MCF 10A (cell line): ENCODE measurements at regions not wholly inside any gene's neighbourhood (a gene's known extent, or its start where the extent isn't known, plus 50 kb on each side); places are given as distances from the start of the nearest gene placed in this dataset.

Source experiments
- BruUV-seq: library from RNA; stranded (reverse); fragments of 400-500 nt; replicated peaks from 2 replicates; lab custom pipeline; 2021; lab: Mats Ljungman, UMichigan
- CTCF ChIA-PET: fragments of 300-600 bp; sonication (Branson Sonifier 250); formaldehyde crosslinking; extraction: SDS; loops from one replicate; lab custom pipeline; 2021; ENCODE audit warnings: antibody characterized with exemption, inconsistent platforms; lab: Yijun Ruan, JAX
- POLR2A ChIA-PET: fragments of 300-600, 350-650 bp; sonication (Branson Sonifier 250); formaldehyde crosslinking; extraction: SDS; loops from one replicate; lab custom pipeline; 2020; ENCODE audit warnings: antibody characterized with exemption, inconsistent platforms; lab: Yijun Ruan, JAX
- DNase-seq: peaks from one replicate; pipeline ENCODE4 v3.0.0-alpha.2; 2018; ENCODE audit not compliant: unreplicated experiment
- H3K27ac Mint-ChIP-seq: one replicate; pipeline ENCODE4 v1.8.0; 2022; ENCODE audit warnings: mild to moderate bottlenecking, low read depth, mixed read lengths; ENCODE audit not compliant: unreplicated experiment
- H3K27me3 Mint-ChIP-seq: one replicate; pipeline ENCODE4 v1.8.0; 2022; ENCODE audit warnings: mixed read lengths; ENCODE audit not compliant: insufficient read depth, unreplicated experiment
- H3K36me3 Mint-ChIP-seq: one replicate; pipeline ENCODE4 v1.8.0; 2022; ENCODE audit warnings: mild to moderate bottlenecking, moderate library complexity, mixed read lengths; ENCODE audit not compliant: insufficient read depth, unreplicated experiment
- H3K4me1 Mint-ChIP-seq: one replicate; pipeline ENCODE4 v1.8.0; 2022; ENCODE audit warnings: mixed read lengths; ENCODE audit not compliant: insufficient read depth, unreplicated experiment
- H3K4me3 Mint-ChIP-seq: one replicate; pipeline ENCODE4 v1.8.0; 2022; ENCODE audit warnings: mild to moderate bottlenecking, moderate library complexity, mixed read lengths; ENCODE audit not compliant: unreplicated experiment
- H3K9me3 Mint-ChIP-seq: one replicate; pipeline ENCODE4 v1.8.0; 2022; ENCODE audit warnings: mixed read lengths; ENCODE audit not compliant: unreplicated experiment
- CTCF ChIP-seq: fragments of 200-600 bp; IDR thresholded peaks from one replicate; pipeline ENCODE4 v1.8.0; 2022; ENCODE audit warnings: antibody characterized with exemption, mild to moderate bottlenecking; ENCODE audit not compliant: unreplicated experiment
- intact Hi-C: fragments of 100-400 bp; cut with micrococcal nuclease; formaldehyde crosslinking; loops from 2 replicates; pipeline ENCODE4 v1.14.1; 2022

DNA sequence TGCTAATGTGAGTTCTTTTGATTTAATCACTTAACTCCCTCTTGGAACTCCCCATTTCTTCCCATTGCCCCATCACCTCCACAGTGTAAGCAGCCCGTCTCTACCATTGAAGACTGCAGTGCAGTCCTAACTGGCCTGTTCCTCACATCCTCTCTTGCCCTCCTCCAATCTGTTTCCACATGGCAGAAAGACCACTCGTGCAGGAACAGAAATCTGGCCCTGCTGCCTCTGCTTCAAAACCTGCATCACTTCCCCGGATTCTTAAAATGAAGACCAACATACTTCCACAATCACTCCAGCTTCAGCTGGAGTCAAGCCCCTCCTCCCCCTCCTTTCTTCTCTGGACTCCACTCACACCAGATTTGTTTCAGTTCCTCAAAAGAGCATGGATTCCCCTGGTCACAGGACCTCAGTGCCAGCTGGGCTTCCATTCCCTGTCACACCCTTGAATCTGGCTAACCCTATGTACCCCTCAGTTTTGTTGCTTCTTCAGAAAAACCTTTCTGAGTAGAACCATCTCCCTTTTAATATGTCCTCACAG lies 802.3 kb downstream of the MAFB start:
- Mint-ChIP-seq H3K9me3 (no peaks in the 10 kb centered on the region), H3K27ac (no peak overlapping the region), H3K27me3 (no peaks in the 10 kb centered on the region), H3K4me3 (no peak overlapping the region), H3K36me3 (no peaks in the 10 kb centered on the region), H3K4me1 (peaks cover 9% of the 10 kb centered on the region)
- TF ChIP-seq CTCF = no peak
- BruUV-seq = no TSS peak
- POLR2A ChIA-PET = interaction anchor here (1.0 to 1.1 kb wide), 2 partner anchors 803 to 1077 kb away, joined by 3 to 7 read pairs; partner anchors contain the start of gene MAFB
- intact Hi-C loops = loop anchor here (1.0 to 5.0 kb wide), 6 partner anchors 204 to 1077 kb away; partner anchors contain the start of gene MAFB
- DNase-seq = no peak
- CTCF ChIA-PET = interaction anchor here (0.6 to 1.7 kb wide), 8 partner anchors 10 to 1076 kb away, joined by 3 to 9 read pairs (median 4); no protein-coding TSS in a partner anchor

- no peak overlapping the region for H3K27ac Mint-ChIP-seq
- POLR2A ChIA-PET = interaction anchor here (1.0 to 1.1 kb wide), 2 partner anchors 803 to 1077 kb away, joined by 3 to 7 read pairs; partner anchors contain the start of gene MAFB
- no peaks in the 10 kb centered on the region for H3K36me3 Mint-ChIP-seq
- intact Hi-C loops = loop anchor here (1.0 to 5.0 kb wide), 6 partner anchors 205 to 1077 kb away; partner anchors contain the start of gene MAFB
- H3K9me3 Mint-ChIP-seq = no peaks in the 10 kb centered on the region
- peak; percentile 80 for DNase-seq
- H3K4me1 Mint-ChIP-seq = peaks cover 9% of the 10 kb centered on the region
- H3K27me3 Mint-ChIP-seq = no peaks in the 10 kb centered on the region
- BruUV-seq = no TSS peak
- CTCF ChIA-PET = interaction anchor here (0.6 to 1.7 kb wide), 9 partner anchors 10 to 1164 kb away, joined by 3 to 8 read pairs (median 3); no protein-coding TSS in a partner anchor
- no peak overlapping the region for H3K4me3 Mint-ChIP-seq
- TF ChIP-seq CTCF = peak; percentile 58
These were observed 802.9 kb downstream of the MAFB start for GRCh38 chr20:39885975-39886649.

GRCh38 chr20:39882806-39883205 lies 806.2 kb downstream of the MAFB start:
- no peaks in the 10 kb centered on the region for H3K27me3 Mint-ChIP-seq
- intact Hi-C loops = no loop called here
- no peak overlapping the region for H3K4me3 Mint-ChIP-seq
- peaks cover 30% of the 10 kb centered on the region for H3K4me1 Mint-ChIP-seq
- DNase-seq = no peak
- CTCF ChIA-PET = interaction anchor here (0.5 to 1.7 kb wide), 9 partner anchors 9 to 1080 kb away, joined by 3 to 8 read pairs (median 4); no protein-coding TSS in a partner anchor
- BruUV-seq = no TSS peak
- POLR2A ChIA-PET = interaction anchor here (0.7 kb wide), 2 partner anchors 9 to 807 kb away, joined by 3 read pairs; no protein-coding TSS in a partner anchor
- TF ChIP-seq CTCF = no peak
- no peaks in the 10 kb centered on the region for H3K9me3 Mint-ChIP-seq
- H3K27ac Mint-ChIP-seq = no peak overlapping the region
- H3K36me3 Mint-ChIP-seq = no peaks in the 10 kb centered on the region

GRCh38 chr20:39880890-39881289 lies 808.1 kb downstream of the MAFB start:
- intact Hi-C loops = no loop called here
- no peak overlapping the region for H3K27ac Mint-ChIP-seq
- H3K4me3 Mint-ChIP-seq = no peak overlapping the region
- BruUV-seq = no TSS peak
- H3K27me3 Mint-ChIP-seq = no peaks in the 10 kb centered on the region
- no peaks in the 10 kb centered on the region for H3K9me3 Mint-ChIP-seq
- CTCF ChIA-PET = interaction anchor here (0.6 to 1.6 kb wide), 10 partner anchors 52 to 816 kb away, joined by 3 to 8 read pairs (median 4); no protein-coding TSS in a partner anchor
- peak; percentile 71 for DNase-seq
- POLR2A ChIA-PET = no interaction called here
- peaks cover 36% of the 10 kb centered on the region for H3K4me1 Mint-ChIP-seq
- peak; percentile 36 for TF ChIP-seq CTCF
- H3K36me3 Mint-ChIP-seq = no peaks in the 10 kb centered on the region
